ENCODE measurements at regions not wholly inside any gene's neighbourhood (a gene's known extent, or its start where the extent isn't known, plus 50 kb on each side); places are given as distances from the start of the nearest gene placed in this dataset.
"Not testable (repeated sequence)": the region's sequence is repeated elsewhere in the genome, so short reads cannot be mapped to it uniquely, and the experiment has no call there.

- DNase-seq (ENCODE audit: low read depth, low spot score): peak; percentile 59
- in situ Hi-C loops (cut with HindIII; ENCODE audit: low sequenced_read_pairs): no loop called here
- TF ChIP-seq, protein P1, sequence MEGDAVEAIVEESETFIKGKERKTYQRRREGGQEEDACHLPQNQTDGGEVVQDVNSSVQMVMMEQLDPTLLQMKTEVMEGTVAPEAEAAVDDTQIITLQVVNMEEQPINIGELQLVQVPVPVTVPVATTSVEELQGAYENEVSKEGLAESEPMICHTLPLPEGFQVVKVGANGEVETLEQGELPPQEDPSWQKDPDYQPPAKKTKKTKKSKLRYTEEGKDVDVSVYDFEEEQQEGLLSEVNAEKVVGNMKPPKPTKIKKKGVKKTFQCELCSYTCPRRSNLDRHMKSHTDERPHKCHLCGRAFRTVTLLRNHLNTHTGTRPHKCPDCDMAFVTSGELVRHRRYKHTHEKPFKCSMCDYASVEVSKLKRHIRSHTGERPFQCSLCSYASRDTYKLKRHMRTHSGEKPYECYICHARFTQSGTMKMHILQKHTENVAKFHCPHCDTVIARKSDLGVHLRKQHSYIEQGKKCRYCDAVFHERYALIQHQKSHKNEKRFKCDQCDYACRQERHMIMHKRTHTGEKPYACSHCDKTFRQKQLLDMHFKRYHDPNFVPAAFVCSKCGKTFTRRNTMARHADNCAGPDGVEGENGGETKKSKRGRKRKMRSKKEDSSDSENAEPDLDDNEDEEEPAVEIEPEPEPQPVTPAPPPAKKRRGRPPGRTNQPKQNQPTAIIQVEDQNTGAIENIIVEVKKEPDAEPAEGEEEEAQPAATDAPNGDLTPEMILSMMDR (IDR thresholded peaks at IDR 0.05; ENCODE audit: low read depth, low read length): no peak
- peak overlapping the region; percentile 31 for H3K4me3 ChIP-seq (ENCODE audit: low read depth, low read length)
Measured at GRCh38 chr20:30811885-30812671, 445.4 kb upstream of the DEFB115 start.

GRCh38 chr20:30812739-30813411 is 444.6 kb upstream of the DEFB115 start:
- TF ChIP-seq, protein P1 (IDR thresholded peaks at IDR 0.05; ENCODE audit: low read depth, low read length): no peak
- DNase-seq (ENCODE audit: low read depth, low spot score): no peak
- in situ Hi-C loops (cut with HindIII; ENCODE audit: low sequenced_read_pairs): no loop called here
- no peak overlapping the region for H3K4me3 ChIP-seq (ENCODE audit: low read depth, low read length)

DNA sequence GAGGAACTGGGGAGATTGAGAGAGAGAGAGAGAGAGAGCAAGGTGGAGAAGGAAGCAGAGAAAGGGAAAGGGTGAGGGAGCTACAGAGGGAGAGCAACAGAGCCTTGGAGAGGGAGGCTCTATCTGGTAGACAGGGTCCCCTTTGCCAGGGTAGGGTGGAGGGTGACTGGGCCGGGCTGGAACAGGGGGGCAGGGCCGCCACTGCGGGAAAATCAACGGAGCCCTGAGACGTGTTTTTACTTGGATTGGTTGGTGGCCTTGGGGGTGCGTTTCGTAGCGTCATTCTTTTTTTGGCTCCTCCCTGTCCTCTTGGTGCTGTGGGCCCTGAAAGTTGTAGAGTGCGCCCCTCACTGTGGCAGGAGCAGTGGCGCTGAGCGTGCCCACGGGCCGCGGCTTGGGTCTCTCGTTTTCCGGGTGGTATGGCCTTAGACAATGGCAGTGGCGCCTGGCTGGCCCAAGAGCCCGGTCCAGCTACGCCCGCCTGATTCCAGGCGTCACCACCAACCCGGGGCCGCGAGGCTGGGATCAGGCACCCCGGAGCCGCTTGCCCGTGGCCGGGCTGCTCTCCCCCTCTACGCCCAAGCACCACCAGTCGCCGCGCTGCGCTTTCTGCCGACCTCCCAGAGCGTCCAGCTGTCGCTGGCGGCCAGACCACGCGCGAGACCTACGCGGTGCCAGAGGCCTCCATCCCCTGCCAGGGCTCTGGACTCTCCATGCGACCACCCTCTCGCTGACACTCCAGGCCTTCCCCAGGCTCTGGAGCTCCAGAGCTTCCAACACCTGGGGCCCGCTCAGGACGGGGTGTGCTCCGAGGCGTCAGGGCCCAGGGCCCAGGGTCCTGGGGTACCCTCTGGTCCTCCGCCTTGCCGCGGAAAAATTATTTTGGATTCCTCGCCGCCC is 443.8 kb upstream of the DEFB115 start:
- H3K4me3 ChIP-seq (ENCODE audit: low read depth, low read length); DNase-seq (ENCODE audit: low read depth, low spot score); in situ Hi-C loops (cut with HindIII; ENCODE audit: low sequenced_read_pairs): not testable (repeated sequence)

GRCh38 chr20:30814312-30814639 is 443.2 kb upstream of the DEFB115 start:
- H3K4me3 ChIP-seq (ENCODE audit: low read depth, low read length); in situ Hi-C loops (cut with HindIII; ENCODE audit: low sequenced_read_pairs); DNase-seq (ENCODE audit: low read depth, low spot score): not testable (repeated sequence)

GRCh38 chr20:30815027-30815576 is 442.4 kb upstream of the DEFB115 start:
- DNase-seq (ENCODE audit: low read depth, low spot score); H3K4me3 ChIP-seq (ENCODE audit: low read depth, low read length); in situ Hi-C loops (cut with HindIII; ENCODE audit: low sequenced_read_pairs): not testable (repeated sequence)

DNA sequence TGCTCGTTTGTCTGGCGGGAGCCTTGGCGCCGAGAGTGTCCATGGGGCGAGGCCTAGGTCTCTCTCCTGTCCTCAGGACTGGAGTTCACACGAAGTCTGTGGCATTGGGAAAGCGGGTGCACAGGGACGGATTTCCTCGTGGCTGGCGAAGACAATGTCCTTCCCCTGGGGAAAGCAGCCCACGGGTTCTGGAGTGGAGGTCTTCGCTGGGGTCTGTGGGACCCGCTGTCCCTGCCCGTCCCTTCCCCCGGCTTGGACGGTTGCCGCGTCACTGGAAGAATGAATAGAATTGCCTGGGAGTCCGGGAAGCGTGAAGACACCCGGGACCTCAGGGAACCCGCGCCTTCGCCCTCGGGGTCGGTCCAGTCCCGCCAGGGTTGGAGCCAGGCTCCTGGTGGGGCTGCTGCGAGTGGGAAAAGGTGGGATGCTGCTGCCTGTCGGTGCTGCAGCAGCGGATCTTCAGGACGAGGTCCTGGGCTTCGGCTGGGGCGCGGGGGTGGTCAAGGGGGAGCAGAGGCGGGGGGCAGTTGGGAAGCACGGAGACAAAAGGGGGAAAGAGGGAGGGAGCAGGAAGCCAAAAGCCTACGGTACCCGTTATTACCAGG is 441.8 kb upstream of the DEFB115 start:
- TF ChIP-seq, protein P1 (IDR thresholded peaks at IDR 0.05; ENCODE audit: low read depth, low read length): no peak
- in situ Hi-C loops (cut with HindIII; ENCODE audit: low sequenced_read_pairs): no loop called here
- H3K4me3 ChIP-seq (ENCODE audit: low read depth, low read length): no peak overlapping the region
- no peak for DNase-seq (ENCODE audit: low read depth, low spot score)

- H3K4me3 ChIP-seq (ENCODE audit: low read depth, low read length): no peak overlapping the region
- TF ChIP-seq, protein P1 (IDR thresholded peaks at IDR 0.05; ENCODE audit: low read depth, low read length): no peak
- in situ Hi-C loops (cut with HindIII; ENCODE audit: low sequenced_read_pairs): no loop called here
- no peak for DNase-seq (ENCODE audit: low read depth, low spot score)
Measured at GRCh38 chr20:30816182-30816645, 441.2 kb upstream of the DEFB115 start.

GRCh38 chr20:30821615-30822014 is 435.8 kb upstream of the DEFB115 start:
- H3K4me3 ChIP-seq (ENCODE audit: low read depth, low read length); DNase-seq (ENCODE audit: low read depth, low spot score); in situ Hi-C loops (cut with HindIII; ENCODE audit: low sequenced_read_pairs): not testable (repeated sequence)

- in situ Hi-C loops (cut with HindIII; ENCODE audit: low sequenced_read_pairs); H3K4me3 ChIP-seq (ENCODE audit: low read depth, low read length); DNase-seq (ENCODE audit: low read depth, low spot score): not testable (repeated sequence)
Measured at GRCh38 chr20:30824666-30825065, 432.8 kb upstream of the DEFB115 start.

DNA sequence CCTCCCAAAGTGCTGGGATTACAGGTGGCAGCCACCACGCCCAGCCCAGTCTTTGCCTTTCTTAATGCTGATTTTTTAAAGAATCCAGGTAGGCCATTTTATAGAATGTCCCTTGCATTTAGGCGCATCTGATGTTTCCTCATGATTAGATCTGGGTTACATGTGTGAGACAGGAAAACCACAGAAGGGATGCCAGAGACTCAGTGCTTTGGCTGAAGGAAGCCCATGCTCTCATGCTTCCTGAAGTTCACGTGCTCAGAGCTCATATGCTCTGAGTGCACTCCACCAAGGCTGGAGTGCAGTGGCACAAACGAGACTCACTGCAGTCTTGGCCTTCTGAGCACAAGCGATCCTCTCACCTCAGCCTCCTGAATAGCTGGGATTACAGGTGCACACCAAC is 411.5 kb upstream of the DEFB115 start:
- DNase-seq (ENCODE audit: low read depth, low spot score); in situ Hi-C loops (cut with HindIII; ENCODE audit: low sequenced_read_pairs); H3K4me3 ChIP-seq (ENCODE audit: low read depth, low read length): not testable (repeated sequence)

GRCh38 chr20:30868271-30868670 is 389.2 kb upstream of the DEFB115 start:
- DNase-seq (ENCODE audit: low read depth, low spot score); in situ Hi-C loops (cut with HindIII; ENCODE audit: low sequenced_read_pairs); H3K4me3 ChIP-seq (ENCODE audit: low read depth, low read length): not testable (repeated sequence)

Data from astrocyte of the spinal cord (primary cell).